Uterus (tissue), 2 donors: ENCODE measurements at regions not wholly inside any gene's neighbourhood (a gene's known extent, or its start where the extent isn't known, plus 50 kb on each side); places are given as distances from the start of the nearest gene placed in this dataset.

Experiments
- CTCF ChIP-seq, 4 experiments: fragments of 200-600 bp in 2 of 4; fragments of 450-650 bp in 2 of 4; sonication (generic) in 2 of 4; IDR thresholded peaks; one replicate each; pipeline ENCODE4 v1.5.1; 2016 to 2019; ENCODE audit warnings: antibody characterized with exemption in 4 of 4, mild to moderate bottlenecking in 2 of 4, moderate library complexity in 1 of 4
- POLR2A ChIP-seq, 2 donors: fragments of 450-650 bp; IDR thresholded peaks; one replicate each; pipeline ENCODE4 v1.6.1; 2016; ENCODE audit warnings: antibody characterized with exemption in 2 of 2, mild to moderate bottlenecking in 1 of 2, moderate library complexity in 1 of 2

GRCh38 chr10:43930243-43930642 is 281.6 kb upstream of the ZNF32 start:
- TF ChIP-seq CTCF (IDR thresholded peaks at IDR 0.05) = no peak
- TF ChIP-seq POLR2A (IDR thresholded peaks at IDR 0.05) = no peak
